A673 (cell line): ENCODE measurements at regions not wholly inside any gene's neighbourhood (a gene's known extent, or its start where the extent isn't known, plus 50 kb on each side); places are given as distances from the start of the nearest gene placed in this dataset.

ENCODE experiments used
- EZH2 ChIP-seq: fragments of 200-600 bp; sonication (generic); IDR thresholded peaks from 2 replicates; pipeline ENCODE4 v1.6.1; 2017; ENCODE audit warnings: borderline replicate concordance, low read depth, mild to moderate bottlenecking, mixed read lengths, antibody characterized with exemption, low read length; ENCODE audit not compliant: poor library complexity, severe bottlenecking
- TF ChIP-seq, protein P1 (sequence below): fragments of 300-800, 200-600 bp; sonication (generic); conservative IDR thresholded peaks from 2 replicates; pipeline ENCODE4 v1.5.1; 2017; ENCODE audit warnings: low read depth, mild to moderate bottlenecking, antibody characterized with exemption, low read length, moderate library complexity, mixed read lengths

DNA sequence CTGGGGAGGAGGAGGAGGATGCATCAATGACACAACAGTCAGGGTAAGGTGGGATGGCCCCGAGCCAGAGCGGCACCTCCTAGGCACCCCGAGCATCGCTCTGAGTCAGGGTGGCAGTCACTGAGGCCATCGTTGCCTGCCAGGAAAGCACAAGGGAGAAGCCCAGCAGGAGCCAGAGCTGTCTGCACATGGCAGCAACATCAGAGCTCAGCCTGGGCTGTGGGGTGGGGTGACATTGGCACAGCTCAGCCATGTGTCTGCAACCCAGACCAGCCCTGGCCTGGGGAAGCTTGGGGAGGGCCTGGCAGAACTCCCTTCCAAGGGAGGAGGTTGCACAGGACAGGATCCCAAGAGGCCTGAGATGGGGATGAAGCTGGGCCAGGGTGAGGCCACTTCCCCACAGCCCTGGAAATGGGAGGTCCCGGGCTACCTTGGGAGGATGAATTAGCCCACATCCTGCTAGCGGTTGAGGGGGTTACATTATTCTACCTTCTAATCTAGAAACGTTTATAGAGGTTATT lies 255.6 kb downstream of the MAFB start:
- TF ChIP-seq, protein P1, sequence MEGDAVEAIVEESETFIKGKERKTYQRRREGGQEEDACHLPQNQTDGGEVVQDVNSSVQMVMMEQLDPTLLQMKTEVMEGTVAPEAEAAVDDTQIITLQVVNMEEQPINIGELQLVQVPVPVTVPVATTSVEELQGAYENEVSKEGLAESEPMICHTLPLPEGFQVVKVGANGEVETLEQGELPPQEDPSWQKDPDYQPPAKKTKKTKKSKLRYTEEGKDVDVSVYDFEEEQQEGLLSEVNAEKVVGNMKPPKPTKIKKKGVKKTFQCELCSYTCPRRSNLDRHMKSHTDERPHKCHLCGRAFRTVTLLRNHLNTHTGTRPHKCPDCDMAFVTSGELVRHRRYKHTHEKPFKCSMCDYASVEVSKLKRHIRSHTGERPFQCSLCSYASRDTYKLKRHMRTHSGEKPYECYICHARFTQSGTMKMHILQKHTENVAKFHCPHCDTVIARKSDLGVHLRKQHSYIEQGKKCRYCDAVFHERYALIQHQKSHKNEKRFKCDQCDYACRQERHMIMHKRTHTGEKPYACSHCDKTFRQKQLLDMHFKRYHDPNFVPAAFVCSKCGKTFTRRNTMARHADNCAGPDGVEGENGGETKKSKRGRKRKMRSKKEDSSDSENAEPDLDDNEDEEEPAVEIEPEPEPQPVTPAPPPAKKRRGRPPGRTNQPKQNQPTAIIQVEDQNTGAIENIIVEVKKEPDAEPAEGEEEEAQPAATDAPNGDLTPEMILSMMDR, result no peak
- TF ChIP-seq EZH2, result no peak
